ENCODE measurements at regions not wholly inside any gene's neighbourhood (a gene's known extent, or its start where the extent isn't known, plus 50 kb on each side); places are given as distances from the start of the nearest gene placed in this dataset.

DNA sequence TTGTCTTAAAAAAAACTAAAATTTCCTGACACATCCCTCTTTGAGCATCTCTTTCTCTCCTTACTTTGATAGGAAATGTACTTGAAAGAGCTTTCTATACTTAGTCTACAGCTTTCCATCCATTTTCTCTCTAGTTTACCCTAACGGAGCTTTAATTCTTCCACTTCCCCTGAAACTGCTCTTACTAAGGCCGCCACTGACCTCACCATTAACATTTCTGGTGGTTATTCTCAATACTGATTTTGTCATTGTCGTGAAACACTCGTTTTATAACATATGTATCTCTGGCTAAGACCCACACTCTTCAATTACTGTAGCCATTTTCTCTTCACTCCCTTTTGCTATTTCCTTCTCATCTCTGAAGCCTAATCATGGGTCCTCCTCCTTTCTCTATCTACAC, 262.0 kb upstream of the FERD3L start:
- ATAC-seq (no peak), DNase-seq (no peak)
- peaks cover 3% of the 10 kb centered on the region for H3K4me1 Mint-ChIP-seq
- H3K27ac Mint-ChIP-seq: no peak overlapping the region
- CTCF ChIA-PET: no interaction called here
- H3K4me3 Mint-ChIP-seq: no peak overlapping the region
- peaks cover 2% of the 10 kb centered on the region for H3K9me3 Mint-ChIP-seq (ENCODE audit: low read depth)
- no peaks in the 10 kb centered on the region for H3K27me3 Mint-ChIP-seq
- no peaks in the 10 kb centered on the region for H3K36me3 Mint-ChIP-seq

DNA sequence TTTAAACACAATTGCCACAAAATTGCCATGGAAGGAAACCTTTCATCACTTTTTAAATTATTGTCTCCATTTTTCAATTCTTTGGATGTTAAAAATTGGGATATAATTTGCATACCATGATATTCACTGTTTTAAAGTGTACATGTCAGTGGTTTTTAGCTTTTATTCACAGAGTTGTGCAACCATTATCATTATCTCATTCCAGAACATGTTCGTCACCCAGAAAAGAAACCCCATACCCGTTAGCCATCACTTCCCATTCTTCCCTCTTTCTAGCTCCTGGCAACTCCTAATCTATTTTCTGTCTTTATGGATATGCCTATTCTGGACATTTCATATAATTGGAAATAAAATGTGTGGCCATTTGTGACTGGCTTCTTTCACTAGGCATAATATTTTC, 260.3 kb upstream of the FERD3L start:
- ATAC-seq (no peak), DNase-seq (no peak)
- Mint-ChIP-seq H3K9me3 (ENCODE audit: low read depth) (no peaks in the 10 kb centered on the region), H3K4me3 (no peak overlapping the region), H3K27ac (no peak overlapping the region), H3K36me3 (no peaks in the 10 kb centered on the region), H3K27me3 (no peaks in the 10 kb centered on the region), H3K4me1 (peaks cover 3% of the 10 kb centered on the region)
- CTCF ChIA-PET: no interaction called here

DNA sequence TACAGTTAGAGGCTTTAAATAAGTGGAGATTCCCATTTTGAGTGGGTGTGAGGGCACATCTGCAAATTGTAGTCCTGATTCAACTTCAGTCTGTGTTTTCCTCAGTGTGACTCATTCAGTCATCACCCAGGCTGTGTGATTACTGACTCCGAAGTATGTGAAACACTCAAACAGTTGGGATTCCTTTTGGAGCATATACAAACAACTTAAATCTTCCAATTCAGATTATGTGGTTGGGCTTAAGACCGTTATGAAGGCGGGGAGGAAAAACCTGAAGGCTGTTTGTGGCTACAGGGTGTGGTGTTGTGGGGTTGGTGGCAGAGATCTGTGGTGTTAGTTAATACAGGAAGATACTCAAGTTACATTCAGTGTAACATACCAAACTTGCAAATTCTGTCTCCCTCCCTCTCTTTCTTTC, 259.7 kb upstream of the FERD3L start:
- Mint-ChIP-seq H3K4me1 (peaks cover 3% of the 10 kb centered on the region), H3K9me3 (ENCODE audit: low read depth) (no peaks in the 10 kb centered on the region), H3K36me3 (no peaks in the 10 kb centered on the region), H3K27me3 (no peaks in the 10 kb centered on the region), H3K27ac (no peak overlapping the region), H3K4me3 (no peak overlapping the region)
- CTCF ChIA-PET: no interaction called here
- DNase-seq (no peak), ATAC-seq (no peak)

DNA sequence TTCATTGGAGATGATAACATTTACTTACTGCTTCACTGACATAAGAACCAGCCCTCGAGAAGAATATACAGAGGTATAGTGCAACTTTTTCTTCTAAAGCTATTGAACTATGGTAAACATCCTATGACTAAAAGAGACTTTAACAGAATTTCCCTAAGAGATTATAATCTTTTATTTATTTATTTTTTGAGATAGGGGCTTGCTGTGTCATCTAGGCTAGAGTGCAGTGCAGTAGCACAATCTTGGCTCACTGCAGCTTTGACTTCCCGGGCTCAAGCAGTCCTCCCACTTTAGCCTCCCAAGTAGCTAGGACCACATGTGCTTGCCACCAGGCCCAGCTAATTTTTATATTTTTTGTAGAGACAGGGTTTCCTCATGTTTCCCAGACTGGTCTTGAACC, 258.5 kb upstream of the FERD3L start:
- ATAC-seq: no peak
- no peaks in the 10 kb centered on the region for H3K27me3 Mint-ChIP-seq
- no peaks in the 10 kb centered on the region for H3K36me3 Mint-ChIP-seq
- H3K4me3 Mint-ChIP-seq: no peak overlapping the region
- H3K4me1 Mint-ChIP-seq: peaks cover 3% of the 10 kb centered on the region
- peaks cover 5% of the 10 kb centered on the region for H3K9me3 Mint-ChIP-seq (ENCODE audit: low read depth)
- CTCF ChIA-PET: no interaction called here
- no peak overlapping the region for H3K27ac Mint-ChIP-seq
- DNase-seq: no peak

DNA sequence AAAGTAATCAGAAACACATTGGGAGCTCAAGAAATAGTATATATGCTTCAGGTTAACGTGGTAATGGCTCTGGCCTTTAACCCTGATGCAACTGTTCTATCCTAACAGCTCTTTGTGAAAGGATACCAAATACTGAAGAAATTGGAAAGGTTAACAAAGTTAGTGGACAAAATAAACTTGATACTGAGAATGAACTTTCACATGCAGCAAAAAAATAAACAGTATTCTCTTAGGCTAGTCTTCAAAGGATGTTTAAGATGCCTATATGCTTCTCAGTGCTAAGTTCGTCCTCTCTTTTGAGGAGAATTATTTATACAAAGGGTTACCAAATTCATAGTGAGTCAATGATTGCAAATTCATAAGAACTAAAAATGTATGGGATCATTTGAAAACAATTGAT, 256.2 kb upstream of the FERD3L start:
- Mint-ChIP-seq H3K4me3 (no peak overlapping the region), H3K27ac (no peak overlapping the region), H3K4me1 (peaks cover 3% of the 10 kb centered on the region), H3K36me3 (no peaks in the 10 kb centered on the region), H3K27me3 (no peaks in the 10 kb centered on the region), H3K9me3 (ENCODE audit: low read depth) (peaks cover 7% of the 10 kb centered on the region)
- ATAC-seq (no peak), DNase-seq (no peak)
- CTCF ChIA-PET: no interaction called here

DNA sequence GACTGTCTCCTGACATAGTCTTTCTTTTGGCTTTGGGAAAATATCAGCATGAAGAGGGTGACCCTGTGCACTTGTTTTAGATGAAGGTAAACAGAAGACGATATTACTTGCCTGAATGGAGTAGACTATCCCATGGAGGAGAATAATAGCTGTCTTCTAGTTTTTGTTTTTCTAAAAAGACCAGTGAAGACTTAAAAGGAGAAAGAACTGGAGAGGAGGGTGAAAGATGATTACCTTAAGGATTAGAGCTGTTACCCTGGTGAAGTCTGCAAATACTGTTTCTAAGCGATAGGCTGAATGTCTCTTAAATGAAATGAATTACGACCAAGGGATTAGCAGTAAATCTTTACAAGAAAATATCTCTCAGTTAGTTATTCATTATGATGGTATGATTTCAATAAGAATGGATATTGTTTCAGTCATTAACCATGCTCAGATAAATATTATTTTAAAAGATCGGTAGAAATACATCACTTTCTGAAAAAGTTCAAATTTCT, 255.6 kb upstream of the FERD3L start:
- Mint-ChIP-seq H3K9me3 (ENCODE audit: low read depth) (peaks cover 7% of the 10 kb centered on the region), H3K27ac (no peak overlapping the region), H3K27me3 (no peaks in the 10 kb centered on the region), H3K36me3 (no peaks in the 10 kb centered on the region), H3K4me1 (peaks cover 3% of the 10 kb centered on the region), H3K4me3 (no peak overlapping the region)
- DNase-seq (no peak), ATAC-seq (no peak)
- CTCF ChIA-PET: no interaction called here

DNA sequence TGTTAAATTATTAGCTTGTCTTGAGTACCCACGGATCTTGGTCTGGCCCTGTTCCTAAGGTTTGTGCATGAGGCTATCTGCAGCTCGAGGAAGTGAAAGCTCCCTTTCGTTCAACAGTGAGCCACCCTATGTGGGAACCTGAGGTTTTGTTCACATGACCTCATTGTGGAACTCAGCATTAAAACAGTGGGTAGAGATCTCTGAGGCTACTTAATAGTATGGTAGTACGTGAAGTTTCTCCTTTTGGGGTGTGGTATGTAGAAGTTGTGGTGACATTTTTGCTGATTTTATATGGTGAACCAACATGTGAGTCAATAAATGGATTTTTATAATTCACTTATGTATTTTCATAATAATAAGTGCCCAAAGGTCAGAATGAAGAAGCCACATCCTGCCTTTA, 252.7 kb upstream of the FERD3L start:
- H3K36me3 Mint-ChIP-seq: no peaks in the 10 kb centered on the region
- H3K4me1 Mint-ChIP-seq: no peaks in the 10 kb centered on the region
- no peaks in the 10 kb centered on the region for H3K27me3 Mint-ChIP-seq
- CTCF ChIA-PET: no interaction called here
- DNase-seq: no peak
- no peak overlapping the region for H3K27ac Mint-ChIP-seq
- ATAC-seq: no peak
- H3K4me3 Mint-ChIP-seq: no peak overlapping the region
- H3K9me3 Mint-ChIP-seq (ENCODE audit: low read depth): peaks cover 7% of the 10 kb centered on the region

DNA sequence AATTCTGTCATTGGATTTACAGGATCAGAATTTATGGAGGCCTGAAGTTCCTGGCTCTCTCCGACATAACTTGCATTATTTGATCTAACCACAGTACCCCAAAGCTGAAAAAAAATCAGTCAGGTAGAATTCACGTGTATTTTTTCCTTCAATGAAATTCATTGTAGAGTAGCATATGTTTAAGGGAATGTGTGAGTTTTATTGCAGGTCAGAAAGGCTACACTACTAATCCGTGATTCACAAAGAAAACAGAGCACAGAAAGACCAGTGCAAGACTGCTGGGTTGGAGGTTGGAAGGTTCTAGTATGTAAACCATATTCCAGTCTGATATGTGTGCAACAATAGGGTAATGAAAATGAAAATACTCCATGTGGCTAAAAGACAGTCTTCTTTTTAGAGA, 247.0 kb upstream of the FERD3L start:
- CTCF ChIA-PET: no interaction called here
- H3K27me3 Mint-ChIP-seq: no peaks in the 10 kb centered on the region
- H3K4me1 Mint-ChIP-seq: no peaks in the 10 kb centered on the region
- H3K36me3 Mint-ChIP-seq: no peaks in the 10 kb centered on the region
- ATAC-seq (no peak), DNase-seq (no peak)
- H3K9me3 Mint-ChIP-seq (ENCODE audit: low read depth): peaks cover 11% of the 10 kb centered on the region
- no peak overlapping the region for H3K4me3 Mint-ChIP-seq
- H3K27ac Mint-ChIP-seq: no peak overlapping the region

DNA sequence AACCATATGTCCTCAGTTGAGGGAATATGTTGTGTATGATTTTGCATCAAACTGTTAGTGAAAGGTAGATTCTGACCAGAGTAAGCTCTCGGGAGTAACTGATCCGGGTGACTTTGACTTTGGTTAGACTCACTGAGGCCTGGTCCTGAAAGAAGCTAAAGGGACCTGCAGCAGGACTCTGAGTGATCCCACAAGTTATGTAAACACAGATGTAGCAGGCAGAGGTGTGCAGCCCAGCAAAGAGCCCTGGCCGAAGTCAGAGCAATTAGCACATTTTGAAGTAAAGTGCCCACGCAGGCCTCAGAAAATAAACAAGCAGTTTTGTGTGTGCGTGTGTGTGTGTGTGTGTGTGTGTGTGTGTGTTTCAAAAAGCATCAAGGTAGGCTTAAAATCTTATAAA, 245.6 kb upstream of the FERD3L start:
- CTCF ChIA-PET: no interaction called here
- Mint-ChIP-seq H3K4me1 (no peaks in the 10 kb centered on the region), H3K36me3 (no peaks in the 10 kb centered on the region), H3K27me3 (no peaks in the 10 kb centered on the region), H3K9me3 (ENCODE audit: low read depth) (peaks cover 11% of the 10 kb centered on the region), H3K27ac (no peak overlapping the region), H3K4me3 (no peak overlapping the region)
- DNase-seq (no peak), ATAC-seq (no peak)

DNA sequence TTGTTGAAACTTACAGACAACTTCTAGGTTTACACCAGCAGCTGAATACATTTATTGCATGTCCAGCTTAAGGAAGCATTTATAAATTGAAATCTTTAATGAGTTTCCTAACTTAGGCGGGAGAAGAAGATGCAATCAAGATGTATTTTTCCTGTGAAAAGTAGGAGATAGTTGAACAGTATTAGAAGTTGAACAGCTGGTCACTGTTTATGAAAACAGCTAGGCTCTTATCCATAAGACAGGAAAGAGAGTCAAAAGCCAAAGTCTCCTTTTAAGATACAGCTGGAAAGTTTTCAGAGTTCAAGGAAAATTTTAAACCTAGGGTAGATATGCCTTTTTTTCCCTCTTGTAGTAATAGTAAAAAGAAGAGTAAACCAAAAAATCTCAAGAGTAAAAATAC, 236.1 kb upstream of the FERD3L start:
- Mint-ChIP-seq H3K4me1 (no peaks in the 10 kb centered on the region), H3K27me3 (no peaks in the 10 kb centered on the region), H3K36me3 (no peaks in the 10 kb centered on the region), H3K9me3 (ENCODE audit: low read depth) (peaks cover 11% of the 10 kb centered on the region), H3K27ac (no peak overlapping the region), H3K4me3 (no peak overlapping the region)
- DNase-seq (no peak), ATAC-seq (no peak)
- CTCF ChIA-PET: no interaction called here

DNA sequence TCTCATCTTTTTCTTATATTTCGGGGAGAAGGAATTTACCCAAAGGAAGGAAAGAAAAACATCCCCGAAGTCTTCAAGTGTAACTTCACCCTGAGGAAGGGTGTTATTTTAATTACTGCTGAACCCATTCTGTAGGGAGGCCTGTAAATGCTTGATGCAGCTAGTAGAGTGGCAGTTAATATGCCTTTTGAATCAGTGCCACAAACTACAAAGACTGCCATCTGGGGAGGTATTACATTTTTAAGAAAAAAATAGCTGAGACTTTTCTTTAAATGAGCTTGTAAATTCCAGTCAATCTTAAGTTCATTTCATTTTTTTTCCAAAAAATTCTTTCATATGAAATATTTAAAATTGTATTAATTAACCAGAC, 233.1 kb upstream of the FERD3L start:
- CTCF ChIA-PET: no interaction called here
- H3K36me3 Mint-ChIP-seq: no peaks in the 10 kb centered on the region
- H3K4me1 Mint-ChIP-seq: no peaks in the 10 kb centered on the region
- H3K4me3 Mint-ChIP-seq: no peak overlapping the region
- no peaks in the 10 kb centered on the region for H3K27me3 Mint-ChIP-seq
- no peak for ATAC-seq
- DNase-seq: no peak
- H3K27ac Mint-ChIP-seq: no peak overlapping the region
- H3K9me3 Mint-ChIP-seq (ENCODE audit: low read depth): peaks cover 11% of the 10 kb centered on the region

DNA sequence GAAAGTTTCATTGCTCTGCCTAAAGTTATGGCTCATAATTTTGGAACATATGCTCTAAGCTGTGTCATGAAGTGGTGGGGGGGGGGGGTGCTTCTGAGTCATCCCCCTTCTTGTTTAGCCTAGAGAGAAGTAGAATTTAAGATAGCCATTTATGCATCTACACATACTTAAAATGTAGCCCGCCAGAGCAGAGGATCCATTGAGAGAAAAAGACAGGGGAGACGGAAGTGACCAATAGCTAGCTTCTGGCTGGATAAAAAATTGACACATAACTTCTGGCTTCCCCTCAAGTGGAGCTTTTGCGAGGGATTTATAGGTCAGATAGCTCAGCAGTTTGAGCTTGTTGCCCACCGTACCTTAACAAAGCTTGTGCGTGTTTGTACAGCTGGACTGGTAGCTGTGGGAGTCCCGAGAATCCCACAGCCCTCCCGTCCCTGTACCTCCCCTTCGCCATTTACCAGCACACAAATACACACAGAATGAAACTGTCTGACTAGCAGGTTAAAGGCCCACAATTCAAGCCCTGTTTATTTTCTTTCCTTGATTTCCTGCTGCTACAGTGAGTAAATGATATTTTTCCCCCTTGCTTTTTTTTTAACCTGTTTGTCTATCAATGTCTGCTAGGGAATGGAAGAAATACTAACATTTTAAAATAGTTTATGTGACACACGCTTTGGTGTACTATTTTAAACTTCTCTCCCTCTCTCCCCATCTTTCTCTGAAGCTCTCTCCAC, 232.6 kb upstream of the FERD3L start:
- no peak for ATAC-seq
- Mint-ChIP-seq H3K27ac (no peak overlapping the region), H3K4me3 (no peak overlapping the region), H3K27me3 (no peaks in the 10 kb centered on the region), H3K4me1 (no peaks in the 10 kb centered on the region), H3K36me3 (no peaks in the 10 kb centered on the region), H3K9me3 (ENCODE audit: low read depth) (peaks cover 9% of the 10 kb centered on the region)
- CTCF ChIA-PET: no interaction called here
- DNase-seq: no peak

DNA sequence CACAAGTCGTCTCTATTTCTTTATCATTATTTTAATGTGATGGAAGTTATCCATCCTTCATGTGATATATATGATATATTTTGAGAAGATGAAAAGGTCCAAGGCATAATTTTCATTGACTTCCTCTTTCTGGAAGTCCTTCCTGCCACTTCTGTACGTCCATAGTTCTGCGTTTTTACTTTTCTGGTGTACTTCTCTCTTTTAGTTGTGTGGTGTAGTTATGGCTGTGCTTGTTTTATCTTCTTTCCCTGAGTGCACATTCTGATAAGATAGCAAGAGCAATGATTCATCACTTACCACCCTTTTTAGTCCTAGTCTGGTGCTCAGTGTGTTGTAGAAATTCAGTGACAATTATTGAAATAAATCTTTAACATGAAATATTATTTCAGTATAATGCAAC, 231.3 kb upstream of the FERD3L start:
- DNase-seq (no peak), ATAC-seq (no peak)
- Mint-ChIP-seq H3K4me3 (no peak overlapping the region), H3K27me3 (no peaks in the 10 kb centered on the region), H3K27ac (no peak overlapping the region), H3K36me3 (no peaks in the 10 kb centered on the region), H3K4me1 (no peaks in the 10 kb centered on the region), H3K9me3 (ENCODE audit: low read depth) (peaks cover 9% of the 10 kb centered on the region)
- CTCF ChIA-PET: no interaction called here

DNA sequence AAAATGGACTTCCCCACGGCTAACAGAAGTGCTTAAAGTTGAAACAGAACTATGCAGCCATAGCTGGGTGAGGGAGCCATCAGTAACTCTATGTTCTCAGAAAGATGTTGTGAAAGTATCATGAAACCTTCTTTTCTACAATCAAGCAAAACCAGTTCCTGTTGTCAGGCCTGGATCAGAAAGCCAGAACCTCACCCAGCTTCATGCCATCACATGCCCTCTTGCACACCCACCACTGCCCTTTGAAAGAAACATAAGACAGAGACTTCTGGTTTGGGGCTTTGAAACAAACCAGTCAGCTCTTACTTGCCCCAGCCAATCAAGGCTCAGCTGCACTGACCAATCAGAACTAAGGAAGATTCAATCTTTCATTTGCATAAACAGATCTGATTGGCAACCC, 230.8 kb upstream of the FERD3L start:
- no peak overlapping the region for H3K4me3 Mint-ChIP-seq
- no peaks in the 10 kb centered on the region for H3K36me3 Mint-ChIP-seq
- no peaks in the 10 kb centered on the region for H3K4me1 Mint-ChIP-seq
- CTCF ChIA-PET: no interaction called here
- no peaks in the 10 kb centered on the region for H3K27me3 Mint-ChIP-seq
- H3K27ac Mint-ChIP-seq: no peak overlapping the region
- H3K9me3 Mint-ChIP-seq (ENCODE audit: low read depth): peaks cover 9% of the 10 kb centered on the region
- no peak for DNase-seq
- no peak for ATAC-seq

DNA sequence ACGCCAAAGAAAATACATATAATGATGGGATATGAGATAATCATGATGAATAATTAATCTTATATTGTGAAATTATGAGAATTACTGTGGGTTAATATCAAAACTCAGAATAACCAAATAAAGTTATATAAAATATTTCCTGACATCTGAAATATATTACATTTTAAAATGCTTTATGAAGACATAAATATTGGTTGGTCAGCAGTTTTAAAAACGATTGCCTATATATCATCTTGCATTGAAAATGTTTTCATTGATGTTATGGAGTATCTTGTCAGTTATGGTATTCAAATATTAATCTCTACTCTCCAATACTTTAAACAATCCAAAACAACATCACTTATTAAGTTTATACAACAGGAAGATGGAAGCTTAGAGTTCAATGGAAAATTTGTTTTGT, 228.1 kb upstream of the FERD3L start:
- CTCF ChIA-PET: no interaction called here

More for the DNA sequence above, 228.1 kb upstream of the FERD3L start:
- Mint-ChIP-seq H3K27ac (no peak overlapping the region), H3K27me3 (no peaks in the 10 kb centered on the region), H3K4me1 (no peaks in the 10 kb centered on the region), H3K36me3 (no peaks in the 10 kb centered on the region), H3K4me3 (no peak overlapping the region), H3K9me3 (ENCODE audit: low read depth) (peaks cover 6% of the 10 kb centered on the region)
- DNase-seq (no peak), ATAC-seq (no peak)

Data from activated CD8-positive, alpha-beta memory T cell treated with anti-CD3 and anti-CD28 coated beads, Interleukin-2, amount 10 ng/mL, durations not matched to agents 7 days and 5 days (primary cell).